COLO829 (cell line): ENCODE measurements at regions not wholly inside any gene's neighbourhood (a gene's known extent, or its start where the extent isn't known, plus 50 kb on each side); places are given as distances from the start of the nearest gene placed in this dataset.
"Not testable (repeated sequence)": the region's sequence is repeated elsewhere in the genome, so short reads cannot be mapped to it uniquely, and the experiment has no call there.

Source experiments
- DNase-seq: peaks from one replicate; pipeline ENCODE4 v3.0.0; 2012; ENCODE audit warnings: low spot score

- no peak for DNase-seq
These were observed 154.7 kb downstream of the SHANK2 start for GRCh38 chr11:71097506-71098240.

DNA sequence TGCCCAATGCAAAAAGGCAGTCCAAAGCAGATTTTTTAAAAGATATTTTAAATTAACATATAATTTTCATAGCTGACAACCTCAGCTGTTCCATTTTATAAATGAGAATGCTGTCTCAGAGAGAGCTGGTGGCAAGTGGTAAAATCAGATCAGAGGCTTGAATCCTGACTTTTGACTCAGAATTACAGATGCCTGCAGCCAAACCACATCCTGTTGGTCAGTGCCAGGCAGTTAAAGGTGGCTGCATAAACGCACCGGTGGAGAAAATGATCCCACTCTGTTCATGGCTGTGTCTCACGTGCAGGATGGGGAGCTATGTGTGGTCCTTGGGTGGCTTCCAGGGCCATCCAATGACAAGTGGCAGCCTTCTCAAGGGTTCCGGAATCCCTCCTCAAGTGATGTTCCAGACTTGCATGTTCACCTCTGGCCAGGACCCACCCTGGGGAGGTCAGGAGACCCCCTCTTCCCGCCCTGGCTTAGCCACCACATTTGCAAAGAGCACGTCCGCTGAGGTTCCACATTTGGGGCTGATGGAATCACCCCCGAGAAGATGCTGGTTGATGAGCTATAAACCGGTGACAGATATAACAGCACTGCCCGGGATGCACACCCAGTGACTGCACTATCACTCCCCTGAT, 155.5 kb downstream of the SHANK2 start:
- no peak for DNase-seq

DNA sequence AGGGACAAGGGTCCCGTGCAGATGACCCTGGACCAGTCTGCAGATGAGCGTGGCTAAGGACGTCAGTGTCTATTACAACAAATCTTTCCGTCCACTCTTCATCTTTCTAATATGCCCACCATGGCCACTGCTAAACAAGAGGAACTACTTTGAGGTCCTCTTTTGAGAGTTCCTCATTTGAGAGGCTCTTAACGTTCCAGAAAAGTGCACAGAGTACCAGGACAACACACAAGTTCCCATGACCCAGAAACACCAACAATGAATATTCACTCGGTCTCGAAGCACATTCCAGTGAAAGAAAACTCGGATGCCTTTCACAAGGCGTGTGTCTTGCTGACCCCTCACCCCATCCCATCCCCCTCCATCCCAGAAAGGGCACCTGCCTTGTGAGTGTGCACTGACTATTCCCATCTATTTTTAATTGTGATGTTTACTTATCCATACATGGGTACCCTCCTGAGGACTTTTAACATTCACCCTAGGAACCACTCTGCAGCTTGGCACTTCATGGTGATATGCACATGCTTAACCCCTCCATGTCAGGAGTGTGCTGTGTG, 157.0 kb downstream of the SHANK2 start:
- no peak for DNase-seq

- DNase-seq = no peak
These were observed 157.9 kb downstream of the SHANK2 start for GRCh38 chr11:71094296-71095077.

DNA sequence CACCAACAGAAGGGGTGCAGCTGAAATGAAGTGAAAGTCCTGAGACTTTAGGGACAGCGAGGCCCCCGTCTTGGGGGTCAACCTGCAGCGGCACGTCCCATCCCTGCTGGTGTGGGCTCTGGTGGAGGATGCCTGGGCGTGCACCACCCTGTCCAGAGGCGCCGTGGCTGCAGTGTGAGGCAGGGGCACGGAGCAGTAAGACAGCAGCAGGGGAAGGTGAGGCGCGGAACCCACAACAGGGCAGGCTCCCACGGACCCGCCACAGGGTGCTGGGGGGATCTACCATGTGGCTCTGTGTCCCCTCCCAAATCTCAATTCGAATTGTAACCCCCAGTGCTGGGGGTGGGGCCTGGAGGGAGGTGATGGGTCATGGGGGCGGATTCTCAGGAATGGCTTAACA, 158.6 kb downstream of the SHANK2 start:
- no peak for DNase-seq

DNA sequence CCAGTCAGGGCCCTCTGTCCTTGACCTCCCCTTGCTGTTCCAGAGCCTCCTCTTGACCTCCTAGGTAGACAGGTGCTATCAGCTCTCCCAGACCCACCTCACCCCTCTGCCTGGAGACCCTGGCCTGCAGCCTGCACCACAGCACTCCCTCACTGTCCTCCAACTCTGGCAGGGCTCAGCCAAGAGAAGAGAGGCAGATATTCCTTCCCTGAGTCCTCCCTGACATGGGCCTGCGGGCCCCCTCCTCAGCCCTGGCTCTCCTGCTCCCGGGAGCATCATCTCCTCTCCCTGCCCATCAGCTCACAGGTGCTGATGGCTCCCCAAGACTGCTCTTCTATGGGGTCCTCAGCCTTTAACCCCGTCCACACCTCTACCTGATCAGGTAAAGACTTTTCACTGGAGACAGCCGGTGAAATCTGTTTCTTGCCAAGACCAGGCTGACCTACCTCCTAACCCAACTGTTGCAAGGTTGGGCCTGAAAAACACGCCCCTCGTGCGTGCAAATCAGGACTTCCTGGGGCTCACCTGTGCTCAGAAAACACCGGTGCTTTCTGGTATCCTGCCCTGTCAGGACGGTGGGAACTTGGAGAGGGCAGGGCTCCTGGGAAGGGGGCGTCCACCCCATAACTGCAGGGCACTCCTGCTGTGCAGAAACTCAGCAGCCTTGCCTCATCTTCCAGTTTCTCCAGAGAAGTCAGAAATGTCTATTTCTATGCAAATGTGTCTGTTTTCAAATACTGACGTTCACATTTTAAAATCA, 160.7 kb downstream of the SHANK2 start:
- DNase-seq = no peak

GRCh38 chr11:71089571-71089970, 162.8 kb downstream of the SHANK2 start:
- no peak for DNase-seq

- DNase-seq = not testable (repeated sequence)
These were observed 163.8 kb downstream of the SHANK2 start for GRCh38 chr11:71088314-71089215.

- no peak for DNase-seq
These were observed 165.6 kb downstream of the SHANK2 start for GRCh38 chr11:71086687-71087258.

DNA sequence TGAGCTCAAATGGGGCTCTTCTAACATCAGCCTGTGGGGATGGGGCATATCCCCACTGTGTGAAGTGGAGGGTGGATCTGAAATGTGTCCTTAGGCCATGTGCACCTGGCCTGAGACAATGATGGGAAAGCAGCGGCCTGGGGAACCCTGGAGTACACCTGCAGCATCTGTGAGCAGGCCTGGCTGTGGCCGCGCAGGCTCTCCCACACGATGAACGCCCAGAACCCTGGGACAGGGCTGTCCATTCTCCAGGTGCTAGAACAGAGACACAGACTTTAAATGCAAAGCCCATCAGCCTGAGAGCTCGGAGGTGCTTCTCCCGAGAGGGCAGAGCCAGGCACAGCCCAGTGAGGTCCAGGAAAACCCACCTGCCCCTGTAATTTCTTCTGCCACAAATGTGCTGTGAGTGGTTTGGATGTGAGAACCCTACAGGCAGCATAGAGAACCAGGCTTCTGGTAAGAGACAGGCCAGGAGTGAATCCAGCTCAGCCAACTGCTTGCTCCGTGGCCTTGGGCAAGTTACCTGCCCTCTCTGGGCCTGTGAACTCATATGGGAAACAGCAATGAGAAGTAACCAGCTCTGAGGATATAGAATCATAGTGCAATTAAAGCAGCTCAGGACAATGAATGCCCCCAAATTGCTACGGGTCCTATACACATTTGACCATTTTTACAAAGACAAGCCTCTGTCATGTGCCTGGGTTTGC, 167.9 kb downstream of the SHANK2 start:
- no peak for DNase-seq

GRCh38 chr11:71083105-71083504, 169.3 kb downstream of the SHANK2 start:
- DNase-seq = no peak

GRCh38 chr11:71082454-71082853, 169.9 kb downstream of the SHANK2 start:
- no peak for DNase-seq

DNA sequence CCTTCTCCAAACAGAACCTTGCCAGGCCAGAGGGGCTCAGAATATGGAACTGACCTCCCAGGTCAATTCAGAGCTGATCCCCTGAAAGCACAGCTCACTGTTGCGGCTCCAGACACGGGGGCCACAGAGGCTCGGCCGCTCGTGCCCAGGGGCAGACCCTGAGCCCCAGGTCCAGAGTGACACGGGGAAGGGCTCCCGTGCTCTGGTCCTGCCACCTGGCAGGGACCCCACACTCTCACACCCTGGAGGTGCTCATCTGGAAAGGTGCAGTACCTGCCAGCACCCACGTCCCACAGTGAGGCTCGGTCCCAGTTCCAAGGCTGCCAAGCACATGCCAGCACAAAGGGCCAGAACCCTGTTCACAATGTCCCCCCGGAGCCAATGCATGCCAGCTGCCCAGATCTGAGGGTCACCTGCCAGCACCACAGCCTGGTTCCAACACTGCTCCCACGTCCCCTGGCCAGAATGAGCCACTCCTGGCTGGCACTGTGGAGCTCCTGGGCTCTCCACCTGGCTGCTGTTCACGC, 170.6 kb downstream of the SHANK2 start:
- DNase-seq = no peak

GRCh38 chr11:71080239-71081097, 171.9 kb downstream of the SHANK2 start:
- peak; percentile 31 for DNase-seq

GRCh38 chr11:71079795-71080194, 172.6 kb downstream of the SHANK2 start:
- DNase-seq = no peak

DNA sequence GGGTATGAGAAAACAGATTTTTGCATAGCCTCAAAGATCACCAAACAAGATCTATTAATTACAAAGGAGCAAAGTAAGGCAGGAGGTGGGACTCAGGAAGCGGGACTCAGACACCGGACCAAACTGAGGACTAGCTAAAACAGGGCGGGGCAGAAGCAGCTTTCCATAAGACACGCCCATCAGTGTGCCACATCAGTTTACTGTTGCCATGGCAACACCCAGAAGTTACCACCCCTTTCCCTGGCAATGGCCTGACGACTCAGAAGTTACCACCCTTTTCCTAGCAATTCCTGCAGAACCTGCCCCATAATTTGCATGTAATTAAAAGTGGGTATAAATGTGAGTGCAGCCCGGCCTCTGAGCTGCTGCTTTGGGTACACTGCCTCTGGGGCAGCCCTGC, 173.9 kb downstream of the SHANK2 start:
- DNase-seq = no peak

DNA sequence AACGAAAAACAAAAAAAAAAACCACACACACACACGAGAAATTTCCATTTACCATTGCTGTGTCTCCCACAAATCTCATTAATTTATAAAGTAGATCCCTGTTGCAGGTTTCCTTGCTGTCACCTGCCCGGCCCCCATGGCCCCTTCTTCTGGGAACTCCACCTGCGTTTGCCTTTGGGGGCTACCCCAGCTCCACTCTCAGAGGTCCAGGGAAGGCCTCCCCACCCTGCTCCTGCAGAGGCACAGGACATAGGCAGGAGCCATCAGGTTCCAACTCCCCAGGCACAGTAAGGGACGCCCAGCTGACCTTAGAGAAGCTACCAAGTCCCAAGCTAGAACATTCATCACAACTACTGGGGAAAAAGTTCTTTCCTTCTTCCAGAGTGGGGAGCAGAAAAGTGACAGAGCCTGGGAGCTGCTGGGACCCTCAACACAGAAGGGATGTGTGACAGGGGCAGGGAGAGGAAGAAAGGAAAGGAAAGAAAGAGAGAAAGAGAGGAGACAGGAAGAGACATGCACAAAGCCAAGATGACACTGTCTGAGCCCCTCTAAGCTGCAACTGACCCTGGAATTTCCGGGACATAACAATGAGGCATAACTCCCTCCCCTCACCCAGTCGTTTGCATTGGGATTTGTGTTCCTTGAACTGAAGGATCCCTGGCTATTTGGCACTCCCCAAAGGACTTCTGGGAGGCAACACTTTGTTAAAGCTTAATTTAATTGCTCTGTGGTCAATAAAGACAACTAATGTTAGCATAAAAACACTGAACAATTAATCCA, 175.7 kb downstream of the SHANK2 start:
- DNase-seq = no peak

GRCh38 chr11:71075871-71076420, 176.4 kb downstream of the SHANK2 start:
- no peak for DNase-seq
